Caco-2 (cell line): ENCODE measurements at regions not wholly inside any gene's neighbourhood (a gene's known extent, or its start where the extent isn't known, plus 50 kb on each side); places are given as distances from the start of the nearest gene placed in this dataset.

Source experiments
- BruUV-seq: library from RNA; stranded (reverse); fragments of 400-500 nt; replicated peaks from 2 replicates; lab custom pipeline; 2021; lab: Mats Ljungman, UMichigan
- CTCF ChIA-PET: fragments of 300-600 bp; sonication (Branson Sonifier 250); formaldehyde crosslinking; loops from one replicate; lab custom pipeline; 2022; ENCODE audit warnings: antibody characterized with exemption; lab: Charles Lee
- POLR2A ChIA-PET: fragments of 300-600 bp; sonication (Branson Sonifier 250); formaldehyde crosslinking; loops from one replicate; lab custom pipeline; 2022; ENCODE audit warnings: antibody characterized with exemption; lab: Charles Lee
- DNase-seq, 2 experiments: peaks; one replicate each; pipeline versions ENCODE4 v3.0.0 to v3.0.0-alpha.2; 2020 to 2022
- H3K27me3 ChIP-seq: replicated peaks from 2 replicates; pipeline ENCODE4 v1.6.0; 2011; ENCODE audit warnings: low read length; ENCODE audit not compliant: control insufficient read depth, insufficient read depth
- H3K36me3 ChIP-seq: 2 replicates; pipeline ENCODE4 v1.5.1; 2011; ENCODE audit warnings: low read length; ENCODE audit not compliant: control insufficient read depth, insufficient read depth
- H3K4me1 ChIP-seq: fragments of 250-450 bp; sonication (Bioruptor Pico); 2 replicates; pipeline ENCODE4 v1.5.1; 2020; ENCODE audit warnings: mild to moderate bottlenecking
- H3K4me3 ChIP-seq: 2 replicates; pipeline ENCODE4 v1.5.1; 2011; ENCODE audit warnings: low read depth, mild to moderate bottlenecking, control low read depth, low read length
- H3K9me3 ChIP-seq: fragments of 250-450 bp; sonication (Bioruptor Pico); 2 replicates; pipeline ENCODE4 v1.5.1; 2020; ENCODE audit warnings: mild to moderate bottlenecking, moderate library complexity
- H3K27ac Mint-ChIP-seq: one replicate; pipeline ENCODE4 v1.8.0; 2022; ENCODE audit warnings: mixed read lengths; ENCODE audit not compliant: unreplicated experiment
- H3K27me3 Mint-ChIP-seq: one replicate; pipeline ENCODE4 v1.8.0; 2022; ENCODE audit warnings: mixed read lengths; ENCODE audit not compliant: insufficient read depth, unreplicated experiment
- H3K36me3 Mint-ChIP-seq: one replicate; pipeline ENCODE4 v1.8.0; 2022; ENCODE audit warnings: mild to moderate bottlenecking, mixed read lengths; ENCODE audit not compliant: insufficient read depth, unreplicated experiment
- H3K4me1 Mint-ChIP-seq: one replicate; pipeline ENCODE4 v1.8.0; 2022; ENCODE audit warnings: low read depth, mixed read lengths; ENCODE audit not compliant: unreplicated experiment
- H3K4me3 Mint-ChIP-seq: one replicate; pipeline ENCODE4 v1.8.0; 2022; ENCODE audit warnings: mild to moderate bottlenecking, moderate library complexity, mixed read lengths; ENCODE audit not compliant: unreplicated experiment
- H3K9me3 Mint-ChIP-seq: one replicate; pipeline ENCODE4 v1.8.0; 2022; ENCODE audit warnings: mixed read lengths; ENCODE audit not compliant: unreplicated experiment
- CTCF ChIP-seq, 2 experiments: fragments of 200-600 bp in 1 of 2; IDR thresholded peaks; 1 replicate in 1 of 2; 2 replicates in 1 of 2; pipeline versions ENCODE4 v1.5.1 to v1.8.0; 2011 to 2022; ENCODE audit warnings: antibody characterized with exemption in 1 of 2, control low read depth in 1 of 2, inconsistent platforms in 1 of 2, low read depth in 1 of 2, low read length in 1 of 2, mild to moderate bottlenecking in 1 of 2, moderate library complexity in 1 of 2; ENCODE audit not compliant: insufficient read depth in 1 of 2, severe bottlenecking in 1 of 2, unreplicated experiment in 1 of 2
- intact Hi-C: fragments of 100-400 bp; cut with micrococcal nuclease; formaldehyde crosslinking; loops from one replicate; pipeline ENCODE4 v1.10.0; 2022; ENCODE audit not compliant: unreplicated experiment

GRCh38 chr15:69578252-69578651 is 125.6 kb downstream of the RPLP1 start:
- Mint-ChIP-seq H3K27me3 (no peaks in the 10 kb centered on the region), H3K4me1 (no peaks in the 10 kb centered on the region), H3K4me3 (no peak overlapping the region), H3K9me3 (no peaks in the 10 kb centered on the region), H3K27ac (no peak overlapping the region), H3K36me3 (peaks cover 4% of the 10 kb centered on the region)
- no peaks in the 10 kb centered on the region for H3K27me3 ChIP-seq
- no peak for TF ChIP-seq CTCF (IDR thresholded peaks at IDR 0.05; ENCODE audit: insufficient read depth in 1 of 2, low read depth in 1 of 2, low read length in 1 of 2, severe bottlenecking in 1 of 2, unreplicated experiment in 1 of 2)
- POLR2A ChIA-PET: no interaction called here
- intact Hi-C loops: loop anchor here (5.0 kb wide), 1 partner anchor 434 kb away; no protein-coding TSS in a partner anchor
- no peaks in the 10 kb centered on the region for H3K9me3 ChIP-seq
- CTCF ChIA-PET: no interaction called here
- H3K4me3 ChIP-seq: no peak overlapping the region
- H3K36me3 ChIP-seq: no peaks in the 10 kb centered on the region
- no peaks in the 10 kb centered on the region; the same call in 1 of the 2 replicates for H3K4me1 ChIP-seq
- no TSS peak for BruUV-seq
- DNase-seq: no peak

GRCh38 chr15:69578787-69579583 is 126.4 kb downstream of the RPLP1 start:
- Histone ChIP-seq H3K4me3 (no peak overlapping the region), H3K9me3 (no peaks in the 10 kb centered on the region), H3K4me1 (no peaks in the 10 kb centered on the region; the same call in 1 of the 2 replicates), H3K36me3 (no peaks in the 10 kb centered on the region), H3K27me3 (no peaks in the 10 kb centered on the region)
- Mint-ChIP-seq H3K4me3 (no peak overlapping the region), H3K27me3 (no peaks in the 10 kb centered on the region), H3K4me1 (no peaks in the 10 kb centered on the region), H3K9me3 (no peaks in the 10 kb centered on the region), H3K27ac (no peak overlapping the region), H3K36me3 (peaks cover 2% of the 10 kb centered on the region)
- no TSS peak for BruUV-seq
- TF ChIP-seq CTCF (IDR thresholded peaks at IDR 0.05; ENCODE audit: insufficient read depth in 1 of 2, low read depth in 1 of 2, low read length in 1 of 2, severe bottlenecking in 1 of 2, unreplicated experiment in 1 of 2): no peak
- no peak for DNase-seq
- ChIA-PET CTCF (no interaction called here), POLR2A (no interaction called here)
- intact Hi-C loops: loop anchor here (5.0 kb wide), 1 partner anchor 433 kb away; no protein-coding TSS in a partner anchor

- Histone ChIP-seq H3K36me3 (no peaks in the 10 kb centered on the region), H3K4me1 (no peaks in the 10 kb centered on the region; the same call in 1 of the 2 replicates), H3K9me3 (no peaks in the 10 kb centered on the region), H3K27me3 (no peaks in the 10 kb centered on the region), H3K4me3 (no peak overlapping the region)
- TF ChIP-seq CTCF (IDR thresholded peaks at IDR 0.05; ENCODE audit: insufficient read depth in 1 of 2, low read depth in 1 of 2, low read length in 1 of 2, severe bottlenecking in 1 of 2, unreplicated experiment in 1 of 2): no peak
- no TSS peak for BruUV-seq
- intact Hi-C loops: loop anchor here (2.0 to 5.0 kb wide), 2 partner anchors 17 to 432 kb away; no protein-coding TSS in a partner anchor
- Mint-ChIP-seq H3K36me3 (no peaks in the 10 kb centered on the region), H3K9me3 (no peaks in the 10 kb centered on the region), H3K4me1 (no peaks in the 10 kb centered on the region), H3K27me3 (no peaks in the 10 kb centered on the region), H3K27ac (no peak overlapping the region), H3K4me3 (no peak overlapping the region)
- ChIA-PET CTCF (interaction anchor here (1.0 kb wide), 1 partner anchor 12 kb away, joined by 5 read pairs; no protein-coding TSS in a partner anchor), POLR2A (no interaction called here)
- DNase-seq: peak; percentile 43 to 53
Observed at GRCh38 chr15:69579950-69580618, 127.5 kb downstream of the RPLP1 start.
